ENCODE measurements at regions not wholly inside any gene's neighbourhood (a gene's known extent, or its start where the extent isn't known, plus 50 kb on each side); places are given as distances from the start of the nearest gene placed in this dataset.

- no peak for TF ChIP-seq CTCF (IDR thresholded peaks at IDR 0.05)
- Histone ChIP-seq H3K4me3 (ENCODE audit: low read length) (no peak overlapping the region), H3K9me3 (ENCODE audit: control insufficient read depth, insufficient read depth, low read length) (no peaks in the 10 kb centered on the region), H3K36me3 (ENCODE audit: control insufficient read depth, insufficient read depth, low read length) (no peaks in the 10 kb centered on the region), H3K4me1 (ENCODE audit: control insufficient read depth, insufficient read depth, low read length) (no peaks in the 10 kb centered on the region), H3K27ac (ENCODE audit: low read length) (no peak overlapping the region), H3K27me3 (ENCODE audit: control insufficient read depth, insufficient read depth, low read length) (no peaks in the 10 kb centered on the region)
- ATAC-seq (no peak), DNase-seq (no peak)
- Mint-ChIP-seq H3K4me3 (no peak overlapping the region), H3K27me3 (ENCODE audit: low read depth in 2 of 2) (no peaks in the 10 kb centered on the region), H3K4me1 (no peaks in the 10 kb centered on the region), H3K36me3 (no peaks in the 10 kb centered on the region), H3K27ac (no peak overlapping the region), H3K9me3 (peaks cover 9 to 11% of the 10 kb centered on the region in 2 donors)
- intact Hi-C loops (cut with micrococcal nuclease) = no loop called here
- no CpG with 5 or more reads among the region's 3 CpGs for WGBS (ENCODE audit: insufficient coverage)
Observed at GRCh38 chr3:99523431-99524127, 114.8 kb upstream of the COL8A1 start.

- DNase-seq (no peak), ATAC-seq (no peak)
- Mint-ChIP-seq H3K36me3 (no peaks in the 10 kb centered on the region), H3K4me1 (no peaks in the 10 kb centered on the region), H3K27ac (no peak overlapping the region), H3K9me3 (peaks cover 9 to 11% of the 10 kb centered on the region in 2 donors), H3K27me3 (ENCODE audit: low read depth in 2 of 2) (no peaks in the 10 kb centered on the region), H3K4me3 (no peak overlapping the region)
- Histone ChIP-seq H3K36me3 (ENCODE audit: control insufficient read depth, insufficient read depth, low read length) (no peaks in the 10 kb centered on the region), H3K4me3 (ENCODE audit: low read length) (no peak overlapping the region), H3K27ac (ENCODE audit: low read length) (no peak overlapping the region), H3K4me1 (ENCODE audit: control insufficient read depth, insufficient read depth, low read length) (no peaks in the 10 kb centered on the region), H3K9me3 (ENCODE audit: control insufficient read depth, insufficient read depth, low read length) (no peaks in the 10 kb centered on the region), H3K27me3 (ENCODE audit: control insufficient read depth, insufficient read depth, low read length) (no peaks in the 10 kb centered on the region)
- 93% methylated on average over 2 of the region's 2 CpGs for WGBS (ENCODE audit: insufficient coverage)
- TF ChIP-seq CTCF (IDR thresholded peaks at IDR 0.05) = no peak
- intact Hi-C loops (cut with micrococcal nuclease) = no loop called here
Observed at GRCh38 chr3:99522147-99522546, 116.2 kb upstream of the COL8A1 start.

GRCh38 chr3:99521551-99521950 is 116.8 kb upstream of the COL8A1 start:
- Histone ChIP-seq H3K9me3 (ENCODE audit: control insufficient read depth, insufficient read depth, low read length) (no peaks in the 10 kb centered on the region), H3K4me3 (ENCODE audit: low read length) (no peak overlapping the region), H3K27ac (ENCODE audit: low read length) (no peak overlapping the region), H3K27me3 (ENCODE audit: control insufficient read depth, insufficient read depth, low read length) (no peaks in the 10 kb centered on the region), H3K4me1 (ENCODE audit: control insufficient read depth, insufficient read depth, low read length) (no peaks in the 10 kb centered on the region), H3K36me3 (ENCODE audit: control insufficient read depth, insufficient read depth, low read length) (no peaks in the 10 kb centered on the region)
- no peaks in the 10 kb centered on the region for H3K4me1 Mint-ChIP-seq
- intact Hi-C loops (cut with micrococcal nuclease) = no loop called here
- peaks cover 8 to 9% of the 10 kb centered on the region in 2 donors for H3K9me3 Mint-ChIP-seq
- H3K27ac Mint-ChIP-seq = no peak overlapping the region
- no peaks in the 10 kb centered on the region for H3K27me3 Mint-ChIP-seq (ENCODE audit: low read depth in 2 of 2)
- H3K36me3 Mint-ChIP-seq = no peaks in the 10 kb centered on the region
- TF ChIP-seq CTCF (IDR thresholded peaks at IDR 0.05) = no peak
- WGBS (ENCODE audit: insufficient coverage) = 84% methylated on average over 2 of the region's 2 CpGs
- H3K4me3 Mint-ChIP-seq = no peak overlapping the region
- no peak for ATAC-seq
- no peak for DNase-seq

GRCh38 chr3:99520513-99520912 is 117.9 kb upstream of the COL8A1 start:
- Mint-ChIP-seq H3K9me3 (peaks cover 6 to 8% of the 10 kb centered on the region in 2 donors), H3K4me1 (no peaks in the 10 kb centered on the region), H3K27ac (no peak overlapping the region), H3K36me3 (no peaks in the 10 kb centered on the region), H3K4me3 (no peak overlapping the region), H3K27me3 (ENCODE audit: low read depth in 2 of 2) (no peaks in the 10 kb centered on the region)
- intact Hi-C loops (cut with micrococcal nuclease) = no loop called here
- H3K4me3 ChIP-seq (ENCODE audit: low read length) = no peak overlapping the region
- no peak overlapping the region for H3K27ac ChIP-seq (ENCODE audit: low read length)
- no peaks in the 10 kb centered on the region for H3K27me3 ChIP-seq (ENCODE audit: control insufficient read depth, insufficient read depth, low read length)
- DNase-seq (no peak), ATAC-seq (no peak)
- no peaks in the 10 kb centered on the region for H3K4me1 ChIP-seq (ENCODE audit: control insufficient read depth, insufficient read depth, low read length)
- H3K9me3 ChIP-seq (ENCODE audit: control insufficient read depth, insufficient read depth, low read length) = no peaks in the 10 kb centered on the region
- no peaks in the 10 kb centered on the region for H3K36me3 ChIP-seq (ENCODE audit: control insufficient read depth, insufficient read depth, low read length)
- no peak for TF ChIP-seq CTCF (IDR thresholded peaks at IDR 0.05)

Data from natural killer cell (primary cell).